Fibroblast of the aortic adventitia (primary cell): ENCODE measurements at regions not wholly inside any gene's neighbourhood (a gene's known extent, or its start where the extent isn't known, plus 50 kb on each side); places are given as distances from the start of the nearest gene placed in this dataset.
"Not testable (repeated sequence)": the region's sequence is repeated elsewhere in the genome, so short reads cannot be mapped to it uniquely, and the experiment has no call there.

ENCODE experiments used
- DNase-seq: peaks from one replicate; pipeline ENCODE4 v3.0.0-alpha.2; 2010; ENCODE audit warnings: low read depth
- H3K4me3 ChIP-seq: 2 replicates; pipeline ENCODE4 v1.5.1; 2011; ENCODE audit warnings: low read depth, mild to moderate bottlenecking, control low read depth, low read length, moderate library complexity
- CTCF ChIP-seq: IDR thresholded peaks from 2 replicates; pipeline ENCODE4 v1.5.1; 2011; ENCODE audit warnings: mild to moderate bottlenecking, low read length, control low read depth, inconsistent platforms; ENCODE audit not compliant: insufficient read depth

- DNase-seq: no peak
- no peak for TF ChIP-seq CTCF
- H3K4me3 ChIP-seq: no peak overlapping the region
Observed at GRCh38 chr5:1735320-1735970, 64.2 kb downstream of the MRPL36 start.

- no peak for TF ChIP-seq CTCF
- no peak for DNase-seq
- no peak overlapping the region for H3K4me3 ChIP-seq
Observed at GRCh38 chr5:1734908-1735289, 64.7 kb downstream of the MRPL36 start.

- H3K4me3 ChIP-seq: no peak overlapping the region
- DNase-seq: no peak
- TF ChIP-seq CTCF: no peak
Observed at GRCh38 chr5:1734271-1734907, 65.2 kb downstream of the MRPL36 start.

- H3K4me3 ChIP-seq: no peak overlapping the region
- DNase-seq: no peak
- TF ChIP-seq CTCF: no peak
Observed at GRCh38 chr5:1733369-1733768, 66.3 kb downstream of the MRPL36 start.

- DNase-seq: no peak
- TF ChIP-seq CTCF: no peak
- no peak overlapping the region for H3K4me3 ChIP-seq
Observed at GRCh38 chr5:1732945-1733344, 66.7 kb downstream of the MRPL36 start.

- no peak overlapping the region for H3K4me3 ChIP-seq
- no peak for TF ChIP-seq CTCF
- DNase-seq: no peak
Observed at GRCh38 chr5:1732238-1732941, 67.2 kb downstream of the MRPL36 start.

GRCh38 chr5:1731855-1732237 is 67.8 kb downstream of the MRPL36 start:
- not testable (repeated sequence) for DNase-seq, H3K4me3 ChIP-seq
